NCI-H446 (cell line): ENCODE measurements at regions not wholly inside any gene's neighbourhood (a gene's known extent, or its start where the extent isn't known, plus 50 kb on each side); places are given as distances from the start of the nearest gene placed in this dataset.

Experiments used
- DNase-seq, 2 experiments: peaks; one replicate each; lab custom pipeline; 2025; lab: John Stamatoyannopoulos, UW

- DNase-seq = no peak
Measured at GRCh38 chr13:67821606-67822005, 591.5 kb upstream of the PCDH9 start.

GRCh38 chr13:67806796-67807195 lies 576.7 kb upstream of the PCDH9 start:
- DNase-seq = peak; percentile 52 to 79

GRCh38 chr13:67803118-67803517 lies 573.0 kb upstream of the PCDH9 start:
- no peak for DNase-seq

GRCh38 chr13:67792151-67792676 lies 562.1 kb upstream of the PCDH9 start:
- DNase-seq = peak in 1 of 2 experiments; percentile 8

- no peak for DNase-seq
Measured at GRCh38 chr13:67791047-67791446, 560.9 kb upstream of the PCDH9 start.

- DNase-seq = peak in 1 of 2 experiments; percentile 0
Measured at GRCh38 chr13:67776151-67776550, 546.0 kb upstream of the PCDH9 start.

- DNase-seq = no peak
Measured at GRCh38 chr13:67775359-67775758, 545.2 kb upstream of the PCDH9 start.

- no peak for DNase-seq
Measured at GRCh38 chr13:67772807-67773453, 542.8 kb upstream of the PCDH9 start.

GRCh38 chr13:67771106-67771505 lies 541.0 kb upstream of the PCDH9 start:
- no peak for DNase-seq

- DNase-seq = peak in 1 of 2 experiments; percentile 5
Measured at GRCh38 chr13:67769987-67770341, 539.8 kb upstream of the PCDH9 start.

- DNase-seq = peak in 1 of 2 experiments; percentile 5
Measured at GRCh38 chr13:67769063-67769986, 539.2 kb upstream of the PCDH9 start.

GRCh38 chr13:67763984-67764383 lies 533.8 kb upstream of the PCDH9 start:
- DNase-seq = no peak

GRCh38 chr13:67763384-67763783 lies 533.2 kb upstream of the PCDH9 start:
- DNase-seq = no peak

GRCh38 chr13:67758975-67759374 lies 528.8 kb upstream of the PCDH9 start:
- no peak for DNase-seq

GRCh38 chr13:67754012-67754411 lies 523.9 kb upstream of the PCDH9 start:
- no peak for DNase-seq

- DNase-seq = no peak
Measured at GRCh38 chr13:67752759-67753158, 522.6 kb upstream of the PCDH9 start.

- no peak for DNase-seq
Measured at GRCh38 chr13:67742478-67742877, 512.3 kb upstream of the PCDH9 start.

- DNase-seq = no peak
Measured at GRCh38 chr13:67740871-67741535, 510.9 kb upstream of the PCDH9 start.

- no peak for DNase-seq
Measured at GRCh38 chr13:67736646-67737420, 506.7 kb upstream of the PCDH9 start.

- no peak for DNase-seq
Measured at GRCh38 chr13:67735651-67736050, 505.5 kb upstream of the PCDH9 start.

GRCh38 chr13:67726979-67727378 lies 496.8 kb upstream of the PCDH9 start:
- no peak for DNase-seq

GRCh38 chr13:67725999-67726398 lies 495.9 kb upstream of the PCDH9 start:
- no peak for DNase-seq
